ENCODE measurements at regions not wholly inside any gene's neighbourhood (a gene's known extent, or its start where the extent isn't known, plus 50 kb on each side); places are given as distances from the start of the nearest gene placed in this dataset.

DNA sequence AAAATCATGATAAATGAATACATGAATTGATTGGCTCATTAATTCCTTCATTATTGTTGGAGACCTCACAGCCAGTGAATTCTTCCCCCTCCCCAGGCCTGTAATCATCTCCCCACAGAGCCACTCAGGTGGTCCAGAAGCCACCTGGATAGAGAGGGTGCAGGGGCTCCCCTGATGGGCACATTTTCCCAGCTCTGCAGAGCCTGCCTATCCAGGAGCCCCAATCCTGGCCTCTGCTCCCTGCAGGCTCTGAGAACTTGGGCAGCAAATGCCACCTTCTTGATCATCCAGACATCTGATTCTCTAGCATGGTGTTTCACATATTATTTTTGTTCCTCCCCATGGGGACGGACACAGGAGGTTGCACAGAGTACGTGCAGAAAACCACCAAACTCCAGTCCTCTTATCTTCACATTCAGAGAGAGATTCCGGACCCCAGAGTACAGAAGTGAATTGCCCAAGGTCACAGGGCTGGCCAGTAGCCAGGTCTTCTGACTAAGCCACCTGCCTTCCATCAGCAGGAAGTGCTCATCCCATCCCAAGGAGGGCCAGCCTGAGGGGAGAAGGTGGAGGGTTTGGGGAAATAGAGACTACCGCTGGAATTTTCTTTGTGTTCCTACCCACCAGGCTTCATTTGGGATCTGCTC, 348.0 kb downstream of the BUD13 start (continued):
- TF ChIP-seq, protein P1, sequence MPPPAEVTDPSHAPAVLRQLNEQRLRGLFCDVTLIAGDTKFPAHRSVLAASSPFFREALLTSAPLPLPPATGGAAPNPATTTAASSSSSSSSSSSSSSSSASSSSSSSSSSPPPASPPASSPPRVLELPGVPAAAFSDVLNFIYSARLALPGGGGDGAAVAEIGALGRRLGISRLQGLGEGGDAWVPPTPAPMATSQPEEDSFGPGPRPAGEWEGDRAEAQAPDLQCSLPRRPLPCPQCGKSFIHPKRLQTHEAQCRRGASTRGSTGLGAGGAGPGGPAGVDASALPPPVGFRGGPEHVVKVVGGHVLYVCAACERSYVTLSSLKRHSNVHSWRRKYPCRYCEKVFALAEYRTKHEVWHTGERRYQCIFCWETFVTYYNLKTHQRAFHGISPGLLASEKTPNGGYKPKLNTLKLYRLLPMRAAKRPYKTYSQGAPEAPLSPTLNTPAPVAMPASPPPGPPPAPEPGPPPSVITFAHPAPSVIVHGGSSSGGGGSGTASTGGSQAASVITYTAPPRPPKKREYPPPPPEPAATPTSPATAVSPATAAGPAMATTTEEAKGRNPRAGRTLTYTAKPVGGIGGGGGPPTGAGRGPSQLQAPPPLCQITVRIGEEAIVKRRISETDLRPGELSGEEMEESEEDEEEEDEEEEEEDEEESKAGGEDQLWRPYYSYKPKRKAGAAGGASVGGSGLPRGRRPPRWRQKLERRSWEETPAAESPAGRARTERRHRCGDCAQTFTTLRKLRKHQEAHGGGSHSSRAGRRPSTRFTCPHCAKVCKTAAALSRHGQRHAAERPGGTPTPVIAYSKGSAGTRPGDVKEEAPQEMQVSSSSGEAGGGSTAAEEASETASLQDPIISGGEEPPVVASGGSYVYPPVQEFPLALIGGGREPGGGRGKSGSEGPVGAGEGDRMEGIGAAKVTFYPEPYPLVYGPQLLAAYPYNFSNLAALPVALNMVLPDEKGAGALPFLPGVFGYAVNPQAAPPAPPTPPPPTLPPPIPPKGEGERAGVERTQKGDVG (CRISPR knock-in tag; IDR thresholded peaks at IDR 0.05; ENCODE audit: borderline replicate concordance), result no peak
- TF ChIP-seq SRF (IDR thresholded peaks at IDR 0.05; ENCODE audit: low read depth, low read length) (no peak), KLF6 (CRISPR knock-in tag; IDR thresholded peaks at IDR 0.05) (0 out of 2 replicates have a peak, but pooled peaks have one; percentile 19), SIN3A (IDR thresholded peaks at IDR 0.05; ENCODE audit: borderline replicate concordance, low read depth, low read length) (no peak)
- TF ChIP-seq, protein P2, sequence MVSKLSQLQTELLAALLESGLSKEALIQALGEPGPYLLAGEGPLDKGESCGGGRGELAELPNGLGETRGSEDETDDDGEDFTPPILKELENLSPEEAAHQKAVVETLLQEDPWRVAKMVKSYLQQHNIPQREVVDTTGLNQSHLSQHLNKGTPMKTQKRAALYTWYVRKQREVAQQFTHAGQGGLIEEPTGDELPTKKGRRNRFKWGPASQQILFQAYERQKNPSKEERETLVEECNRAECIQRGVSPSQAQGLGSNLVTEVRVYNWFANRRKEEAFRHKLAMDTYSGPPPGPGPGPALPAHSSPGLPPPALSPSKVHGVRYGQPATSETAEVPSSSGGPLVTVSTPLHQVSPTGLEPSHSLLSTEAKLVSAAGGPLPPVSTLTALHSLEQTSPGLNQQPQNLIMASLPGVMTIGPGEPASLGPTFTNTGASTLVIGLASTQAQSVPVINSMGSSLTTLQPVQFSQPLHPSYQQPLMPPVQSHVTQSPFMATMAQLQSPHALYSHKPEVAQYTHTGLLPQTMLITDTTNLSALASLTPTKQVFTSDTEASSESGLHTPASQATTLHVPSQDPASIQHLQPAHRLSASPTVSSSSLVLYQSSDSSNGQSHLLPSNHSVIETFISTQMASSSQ (IDR thresholded peaks at IDR 0.05; ENCODE audit: low read depth), result 0 out of 2 replicates have a peak, but pooled peaks have one; percentile 21
- TF ChIP-seq, protein P2 (CRISPR knock-in tag; IDR thresholded peaks at IDR 0.05; ENCODE audit: borderline replicate concordance), result no peak; the same call in 1 of the 2 replicates
- TF ChIP-seq, protein P3, sequence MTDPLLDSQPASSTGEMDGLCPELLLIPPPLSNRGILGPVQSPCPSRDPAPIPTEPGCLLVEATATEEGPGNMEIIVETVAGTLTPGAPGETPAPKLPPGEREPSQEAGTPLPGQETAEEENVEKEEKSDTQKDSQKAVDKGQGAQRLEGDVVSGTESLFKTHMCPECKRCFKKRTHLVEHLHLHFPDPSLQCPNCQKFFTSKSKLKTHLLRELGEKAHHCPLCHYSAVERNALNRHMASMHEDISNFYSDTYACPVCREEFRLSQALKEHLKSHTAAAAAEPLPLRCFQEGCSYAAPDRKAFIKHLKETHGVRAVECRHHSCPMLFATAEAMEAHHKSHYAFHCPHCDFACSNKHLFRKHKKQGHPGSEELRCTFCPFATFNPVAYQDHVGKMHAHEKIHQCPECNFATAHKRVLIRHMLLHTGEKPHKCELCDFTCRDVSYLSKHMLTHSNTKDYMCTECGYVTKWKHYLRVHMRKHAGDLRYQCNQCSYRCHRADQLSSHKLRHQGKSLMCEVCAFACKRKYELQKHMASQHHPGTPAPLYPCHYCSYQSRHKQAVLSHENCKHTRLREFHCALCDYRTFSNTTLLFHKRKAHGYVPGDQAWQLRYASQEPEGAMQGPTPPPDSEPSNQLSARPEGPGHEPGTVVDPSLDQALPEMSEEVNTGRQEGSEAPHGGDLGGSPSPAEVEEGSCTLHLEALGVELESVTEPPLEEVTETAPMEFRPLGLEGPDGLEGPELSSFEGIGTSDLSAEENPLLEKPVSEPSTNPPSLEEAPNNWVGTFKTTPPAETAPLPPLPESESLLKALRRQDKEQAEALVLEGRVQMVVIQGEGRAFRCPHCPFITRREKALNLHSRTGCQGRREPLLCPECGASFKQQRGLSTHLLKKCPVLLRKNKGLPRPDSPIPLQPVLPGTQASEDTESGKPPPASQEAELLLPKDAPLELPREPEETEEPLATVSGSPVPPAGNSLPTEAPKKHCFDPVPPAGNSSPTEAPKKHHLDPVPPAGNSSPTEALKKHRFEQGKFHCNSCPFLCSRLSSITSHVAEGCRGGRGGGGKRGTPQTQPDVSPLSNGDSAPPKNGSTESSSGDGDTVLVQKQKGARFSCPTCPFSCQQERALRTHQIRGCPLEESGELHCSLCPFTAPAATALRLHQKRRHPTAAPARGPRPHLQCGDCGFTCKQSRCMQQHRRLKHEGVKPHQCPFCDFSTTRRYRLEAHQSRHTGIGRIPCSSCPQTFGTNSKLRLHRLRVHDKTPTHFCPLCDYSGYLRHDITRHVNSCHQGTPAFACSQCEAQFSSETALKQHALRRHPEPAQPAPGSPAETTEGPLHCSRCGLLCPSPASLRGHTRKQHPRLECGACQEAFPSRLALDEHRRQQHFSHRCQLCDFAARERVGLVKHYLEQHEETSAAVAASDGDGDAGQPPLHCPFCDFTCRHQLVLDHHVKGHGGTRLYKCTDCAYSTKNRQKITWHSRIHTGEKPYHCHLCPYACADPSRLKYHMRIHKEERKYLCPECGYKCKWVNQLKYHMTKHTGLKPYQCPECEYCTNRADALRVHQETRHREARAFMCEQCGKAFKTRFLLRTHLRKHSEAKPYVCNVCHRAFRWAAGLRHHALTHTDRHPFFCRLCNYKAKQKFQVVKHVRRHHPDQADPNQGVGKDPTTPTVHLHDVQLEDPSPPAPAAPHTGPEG (CRISPR knock-in tag; IDR thresholded peaks at IDR 0.05), result no peak

Measured in HepG2 (cell line).